ENCODE measurements at regions not wholly inside any gene's neighbourhood (a gene's known extent, or its start where the extent isn't known, plus 50 kb on each side); places are given as distances from the start of the nearest gene placed in this dataset.

DNA sequence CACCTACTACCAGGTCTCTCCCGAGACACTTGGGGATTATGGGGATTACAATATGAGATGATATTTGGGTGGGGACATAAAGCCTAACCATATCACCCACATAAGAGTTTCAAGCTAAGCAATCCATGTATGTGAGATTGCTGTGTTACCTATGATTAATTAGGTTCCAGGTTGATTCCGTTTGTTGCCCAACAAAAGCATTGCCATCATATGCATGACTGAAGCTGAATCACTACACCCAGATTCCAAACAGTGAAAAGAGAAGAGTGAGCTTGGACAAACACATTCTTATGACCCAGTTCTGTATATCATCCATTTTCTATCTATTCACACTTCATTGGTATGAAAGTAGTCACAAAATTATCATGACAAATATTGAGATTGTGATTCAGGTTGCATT, 952.5 kb upstream of the MAN1A1 start:
- Histone ChIP-seq H4K20me1 (ENCODE audit: insufficient read depth, low read length) (no peaks in the 10 kb centered on the region), H3K14ac (replicated peaks; ENCODE audit: low read depth, low read length) (no peak overlapping the region), H3K36me3 (ENCODE audit: control insufficient read depth, insufficient read depth, low read length) (no peaks in the 10 kb centered on the region), H2BK20ac (ENCODE audit: low read depth, low read length) (no peak overlapping the region), H3K9me3 (ENCODE audit: control insufficient read depth, insufficient read depth, low read length) (no peaks in the 10 kb centered on the region; the same call in 1 of the 2 replicates), H3K27me3 (ENCODE audit: control insufficient read depth, insufficient read depth, low read length) (no peaks in the 10 kb centered on the region), H3K27ac (ENCODE audit: insufficient read depth, low read length) (no peak overlapping the region), H3K4me1 (ENCODE audit: control insufficient read depth, insufficient read depth, low read length) (no peaks in the 10 kb centered on the region), H3K9me1 (ENCODE audit: insufficient read depth, low read length) (no peaks in the 10 kb centered on the region), H4K5ac (ENCODE audit: low read depth, low read length) (no peak overlapping the region), H3K4me3 (ENCODE audit: insufficient read depth, low read depth, low read length) (no peak overlapping the region), H2AK9ac (replicated peaks; ENCODE audit: low read depth, low read length, poor library complexity) (no peak overlapping the region), H2BK120ac (ENCODE audit: low read depth, low read length) (no peak overlapping the region), H2AK5ac (ENCODE audit: low read depth, low read length) (no peak overlapping the region), H2BK5ac (ENCODE audit: low read depth, low read length, poor library complexity, severe bottlenecking) (no peak overlapping the region), H4K8ac (ENCODE audit: low read depth in 2 of 2, low read length in 2 of 2) (no peak overlapping the region), H3K23ac (ENCODE audit: low read depth, low read length) (no peak overlapping the region), H3K9ac (ENCODE audit: low read depth, low read length) (no peak overlapping the region), H4K91ac (ENCODE audit: insufficient read depth, low read depth, low read length) (no peak overlapping the region), H2BK15ac (ENCODE audit: low read depth, low read length) (no peak overlapping the region), H3K56ac (ENCODE audit: extremely low read depth, insufficient read depth, low read length) (no peak overlapping the region), H3K4ac (ENCODE audit: low read depth, low read length) (no peak overlapping the region), H2AFZ (replicated peaks; ENCODE audit: low read length, poor library complexity) (no peak overlapping the region), H3K18ac (ENCODE audit: low read depth, low read length) (no peak overlapping the region), H3K79me1 (ENCODE audit: low read depth in 1 of 2, low read length in 2 of 2) (no peaks in the 10 kb centered on the region), H3K4me2 (ENCODE audit: low read depth, low read length) (no peak overlapping the region)
- dilution Hi-C loops (cut with HindIII; ENCODE audit: low sequenced_read_pairs, unreplicated experiment), result no loop called here
- BruUV-seq (replicated peaks), result no TSS peak
- no peak for ATAC-seq (ENCODE audit: low read depth)
- no peak for DNase-seq
- WGBS, 2 experiments (ENCODE audit: extremely low coverage in 2 of 2, insufficient read length in 1 of 2), result no CpG with 5 or more reads among the region's 2 CpGs
- ChIA-PET CTCF (no interaction called here), POLR2A (ENCODE audit: unreplicated experiment) (no interaction called here)
- intact Hi-C loops (cut with micrococcal nuclease), result no loop called here
- TF ChIP-seq RCOR1 (IDR thresholded peaks at IDR 0.05; ENCODE audit: insufficient replicate concordance, low read length) (no peak), POLR2A (IDR thresholded peaks at IDR 0.05; ENCODE audit: low read depth, low read length) (no peak), RAD21 (IDR thresholded peaks at IDR 0.05; ENCODE audit: low read length) (no peak), SMC3 (IDR thresholded peaks at IDR 0.05; ENCODE audit: low read depth, low read length) (no peak), FOS (IDR thresholded peaks at IDR 0.05; ENCODE audit: low read depth, low read length) (no peak), BHLHE40 (IDR thresholded peaks at IDR 0.05; ENCODE audit: low read depth, low read length) (no peak), MAZ (IDR thresholded peaks at IDR 0.05; ENCODE audit: borderline replicate concordance, low read depth, low read length) (no peak), CEBPB (IDR thresholded peaks at IDR 0.05; ENCODE audit: low read depth, low read length) (no peak), RFX5 (IDR thresholded peaks at IDR 0.05; ENCODE audit: low read depth, low read length) (no peak), CHD1 (IDR thresholded peaks at IDR 0.05; ENCODE audit: low read depth, low read length) (no peak), MAFK (IDR thresholded peaks at IDR 0.05; ENCODE audit: low read depth, low read length) (no peak), MXI1 (IDR thresholded peaks at IDR 0.05; ENCODE audit: borderline replicate concordance, low read depth, low read length) (no peak)
- TF ChIP-seq, protein P1, sequence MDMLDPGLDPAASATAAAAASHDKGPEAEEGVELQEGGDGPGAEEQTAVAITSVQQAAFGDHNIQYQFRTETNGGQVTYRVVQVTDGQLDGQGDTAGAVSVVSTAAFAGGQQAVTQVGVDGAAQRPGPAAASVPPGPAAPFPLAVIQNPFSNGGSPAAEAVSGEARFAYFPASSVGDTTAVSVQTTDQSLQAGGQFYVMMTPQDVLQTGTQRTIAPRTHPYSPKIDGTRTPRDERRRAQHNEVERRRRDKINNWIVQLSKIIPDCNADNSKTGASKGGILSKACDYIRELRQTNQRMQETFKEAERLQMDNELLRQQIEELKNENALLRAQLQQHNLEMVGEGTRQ (IDR thresholded peaks at IDR 0.05; ENCODE audit: low read depth, low read length), result no peak
- TF ChIP-seq, protein P2, sequence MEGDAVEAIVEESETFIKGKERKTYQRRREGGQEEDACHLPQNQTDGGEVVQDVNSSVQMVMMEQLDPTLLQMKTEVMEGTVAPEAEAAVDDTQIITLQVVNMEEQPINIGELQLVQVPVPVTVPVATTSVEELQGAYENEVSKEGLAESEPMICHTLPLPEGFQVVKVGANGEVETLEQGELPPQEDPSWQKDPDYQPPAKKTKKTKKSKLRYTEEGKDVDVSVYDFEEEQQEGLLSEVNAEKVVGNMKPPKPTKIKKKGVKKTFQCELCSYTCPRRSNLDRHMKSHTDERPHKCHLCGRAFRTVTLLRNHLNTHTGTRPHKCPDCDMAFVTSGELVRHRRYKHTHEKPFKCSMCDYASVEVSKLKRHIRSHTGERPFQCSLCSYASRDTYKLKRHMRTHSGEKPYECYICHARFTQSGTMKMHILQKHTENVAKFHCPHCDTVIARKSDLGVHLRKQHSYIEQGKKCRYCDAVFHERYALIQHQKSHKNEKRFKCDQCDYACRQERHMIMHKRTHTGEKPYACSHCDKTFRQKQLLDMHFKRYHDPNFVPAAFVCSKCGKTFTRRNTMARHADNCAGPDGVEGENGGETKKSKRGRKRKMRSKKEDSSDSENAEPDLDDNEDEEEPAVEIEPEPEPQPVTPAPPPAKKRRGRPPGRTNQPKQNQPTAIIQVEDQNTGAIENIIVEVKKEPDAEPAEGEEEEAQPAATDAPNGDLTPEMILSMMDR (conservative IDR thresholded peaks at IDR 0.05; ENCODE audit: low read depth, low read length), result no peak
- TF ChIP-seq, protein P3, sequence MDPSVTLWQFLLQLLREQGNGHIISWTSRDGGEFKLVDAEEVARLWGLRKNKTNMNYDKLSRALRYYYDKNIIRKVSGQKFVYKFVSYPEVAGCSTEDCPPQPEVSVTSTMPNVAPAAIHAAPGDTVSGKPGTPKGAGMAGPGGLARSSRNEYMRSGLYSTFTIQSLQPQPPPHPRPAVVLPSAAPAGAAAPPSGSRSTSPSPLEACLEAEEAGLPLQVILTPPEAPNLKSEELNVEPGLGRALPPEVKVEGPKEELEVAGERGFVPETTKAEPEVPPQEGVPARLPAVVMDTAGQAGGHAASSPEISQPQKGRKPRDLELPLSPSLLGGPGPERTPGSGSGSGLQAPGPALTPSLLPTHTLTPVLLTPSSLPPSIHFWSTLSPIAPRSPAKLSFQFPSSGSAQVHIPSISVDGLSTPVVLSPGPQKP (IDR thresholded peaks at IDR 0.05; ENCODE audit: borderline replicate concordance, low read depth, low read length), result no peak
- in situ Hi-C loops (cut with MboI; ENCODE audit: low sequenced_read_pairs), result no loop called here

Measured in IMR-90 (cell line).